ENCODE measurements at regions not wholly inside any gene's neighbourhood (a gene's known extent, or its start where the extent isn't known, plus 50 kb on each side); places are given as distances from the start of the nearest gene placed in this dataset.

- TF ChIP-seq POLR2A (IDR thresholded peaks at IDR 0.05) (no peak), CTCF (IDR thresholded peaks at IDR 0.05) (no peak), POLR2AphosphoS5 (IDR thresholded peaks at IDR 0.05) (no peak)
Measured at GRCh38 chr14:98328496-98328895, 943.5 kb downstream of the BCL11B start.

All from prostate gland (tissue), 2 donors.